Endodermal cell (in vitro differentiated cells): ENCODE measurements at regions not wholly inside any gene's neighbourhood (a gene's known extent, or its start where the extent isn't known, plus 50 kb on each side); places are given as distances from the start of the nearest gene placed in this dataset.
A peak's percentile ranks its signal among the peaks of the same experiment; 100 is the strongest.
"Not testable (repeated sequence)": the region's sequence is repeated elsewhere in the genome, so short reads cannot be mapped to it uniquely, and the experiment has no call there.

ENCODE experiments used
- DNase-seq: peaks from one replicate; pipeline ENCODE4 v3.0.0-alpha.2; 2017
- H3K27ac ChIP-seq: 2 replicates; pipeline ENCODE4 v1.5.1; 2013; ENCODE audit warnings: mild to moderate bottlenecking, low read depth, low read length, moderate library complexity
- H3K27me3 ChIP-seq: 2 replicates; pipeline ENCODE4 v1.6.1; 2013; ENCODE audit warnings: mild to moderate bottlenecking, low read length, moderate library complexity; ENCODE audit not compliant: insufficient read depth, control insufficient read depth, poor library complexity, severe bottlenecking
- H3K36me3 ChIP-seq: 2 replicates; pipeline ENCODE4 v1.7.0; 2013; ENCODE audit warnings: mild to moderate bottlenecking, low read length, moderate library complexity; ENCODE audit not compliant: control insufficient read depth, insufficient read depth
- H3K4me1 ChIP-seq: one replicate; pipeline ENCODE4 v1.7.0; 2013; ENCODE audit warnings: low read length; ENCODE audit not compliant: control insufficient read depth, insufficient read depth
- H3K4me3 ChIP-seq: 2 replicates; pipeline ENCODE4 v1.5.1; 2013; ENCODE audit warnings: mild to moderate bottlenecking, low read length, moderate library complexity
- H3K9ac ChIP-seq: 2 replicates; pipeline ENCODE4 v1.6.1; 2013; ENCODE audit warnings: mild to moderate bottlenecking, low read length, moderate library complexity; ENCODE audit not compliant: poor library complexity, severe bottlenecking; ENCODE audit errors: extremely low read depth
- H3K9me3 ChIP-seq: 2 replicates; pipeline ENCODE4 v1.6.1; 2013; ENCODE audit warnings: mild to moderate bottlenecking, low read length, moderate library complexity; ENCODE audit not compliant: control insufficient read depth
- H3K27ac Mint-ChIP-seq: 2 replicates; pipeline ENCODE4 v1.8.0; 2020; ENCODE audit warnings: mixed read lengths
- H3K27me3 Mint-ChIP-seq: 2 replicates; pipeline ENCODE4 v1.8.0; 2021; ENCODE audit warnings: mild to moderate bottlenecking, mixed read lengths; ENCODE audit not compliant: insufficient read depth
- H3K36me3 Mint-ChIP-seq: 2 replicates; pipeline ENCODE4 v1.8.0; 2020; ENCODE audit warnings: low read depth, mixed read lengths
- H3K4me1 Mint-ChIP-seq: 2 replicates; pipeline ENCODE4 v1.8.0; 2020; ENCODE audit warnings: mixed read lengths
- H3K4me3 Mint-ChIP-seq: 2 replicates; pipeline ENCODE4 v1.8.0; 2020; ENCODE audit warnings: mild to moderate bottlenecking, moderate library complexity, mixed read lengths
- H3K9me3 Mint-ChIP-seq: 2 replicates; pipeline ENCODE4 v1.8.0; 2020; ENCODE audit warnings: mild to moderate bottlenecking, mixed read lengths
- CTCF ChIP-seq: fragments of 200-600 bp; sonication (generic); conservative IDR thresholded peaks from 2 replicates; pipeline ENCODE4 v1.5.0; 2021; ENCODE audit warnings: antibody characterized with exemption, mild to moderate bottlenecking
- WGBS, 2 experiments: methylation state at CpG; one replicate each; pipeline versions ENCODE4 v1.1.5 to v1.1.7; 2013; ENCODE audit warnings: missing lambda C conversion rate in 2 of 2, mixed read lengths in 1 of 2; ENCODE audit not compliant: insufficient coverage in 1 of 2, insufficient read length in 1 of 2; 5-methylcytosine and 5-hydroxymethylcytosine counted together

- Mint-ChIP-seq H3K36me3 (peaks cover 23% of the 10 kb centered on the region), H3K9me3 (peaks cover 39% of the 10 kb centered on the region), H3K4me1 (peaks cover 32% of the 10 kb centered on the region), H3K27ac (peak overlapping the region; percentile 82)
- H3K36me3 ChIP-seq, H3K27me3 ChIP-seq, H3K27me3 Mint-ChIP-seq, H3K4me1 ChIP-seq, H3K9ac ChIP-seq, H3K4me3 Mint-ChIP-seq, H3K4me3 ChIP-seq, H3K27ac ChIP-seq: not testable (repeated sequence)
- WGBS, 2 experiments, result 21% methylated on average over 5 of the region's 6 CpGs; no CpG with 5 or more reads in 1 of the 2 experiments
- DNase-seq, result peak; percentile 83
- peak; percentile 45 for TF ChIP-seq CTCF
- peaks cover 39% of the 10 kb centered on the region for H3K9me3 ChIP-seq
Measured at GRCh38 chr4:159976871-159977482, 874.1 kb downstream of the RAPGEF2 start.

- Histone ChIP-seq H3K27ac (no peak overlapping the region), H3K4me3 (no peak overlapping the region), H3K9ac (no peak overlapping the region), H3K9me3 (peaks cover 28% of the 10 kb centered on the region), H3K36me3 (no peaks in the 10 kb centered on the region), H3K27me3 (no peaks in the 10 kb centered on the region), H3K4me1 (no peaks in the 10 kb centered on the region)
- H3K4me3 Mint-ChIP-seq, result no peak overlapping the region
- WGBS, 2 experiments, result 91 to 96% methylated on average over 3 to 9 of the region's 9 CpGs
- DNase-seq, result peak; percentile 43
- H3K4me1 Mint-ChIP-seq, result peaks cover 32% of the 10 kb centered on the region
- no peak overlapping the region for H3K27ac Mint-ChIP-seq
- H3K9me3 Mint-ChIP-seq, result peaks cover 28% of the 10 kb centered on the region
- H3K27me3 Mint-ChIP-seq, result no peaks in the 10 kb centered on the region
- TF ChIP-seq CTCF, result no peak
- H3K36me3 Mint-ChIP-seq, result peaks cover 14% of the 10 kb centered on the region
Measured at GRCh38 chr4:159977907-159978617, 875.2 kb downstream of the RAPGEF2 start.

- peaks cover 32% of the 10 kb centered on the region for H3K4me1 Mint-ChIP-seq
- 92 to 100% methylated on average over 1 of the region's 1 CpG for WGBS, 2 experiments
- H3K36me3 Mint-ChIP-seq, result peaks cover 6% of the 10 kb centered on the region
- H3K27me3 ChIP-seq, result no peaks in the 10 kb centered on the region
- TF ChIP-seq CTCF, result no peak
- H3K9me3 ChIP-seq, result peaks cover 16% of the 10 kb centered on the region
- no peaks in the 10 kb centered on the region for H3K36me3 ChIP-seq
- H3K9me3 Mint-ChIP-seq, result peaks cover 16% of the 10 kb centered on the region
- no peak overlapping the region for H3K27ac ChIP-seq
- no peaks in the 10 kb centered on the region for H3K4me1 ChIP-seq
- no peak overlapping the region for H3K27ac Mint-ChIP-seq
- H3K27me3 Mint-ChIP-seq, result no peaks in the 10 kb centered on the region
- DNase-seq, result no peak
- no peak overlapping the region for H3K4me3 ChIP-seq
- H3K4me3 Mint-ChIP-seq, result no peak overlapping the region
- H3K9ac ChIP-seq, result no peak overlapping the region
Measured at GRCh38 chr4:159979351-159979750, 876.5 kb downstream of the RAPGEF2 start.
